Mononuclear cell (primary cell): ENCODE measurements at regions not wholly inside any gene's neighbourhood (a gene's known extent, or its start where the extent isn't known, plus 50 kb on each side); places are given as distances from the start of the nearest gene placed in this dataset.
"Not testable (repeated sequence)": the region's sequence is repeated elsewhere in the genome, so short reads cannot be mapped to it uniquely, and the experiment has no call there.

ENCODE experiments used
- H3K27me3 ChIP-seq: 2 replicates; pipeline ENCODE4 v1.6.0; 2011; ENCODE audit warnings: low read length, control low read depth; ENCODE audit not compliant: insufficient read depth
- H3K4me1 ChIP-seq: 2 replicates; pipeline ENCODE4 v1.5.1; 2011; ENCODE audit warnings: mild to moderate bottlenecking, low read length, control low read depth; ENCODE audit not compliant: insufficient read depth
- H3K4me3 ChIP-seq: 2 replicates; pipeline ENCODE4 v1.5.1; 2011; ENCODE audit warnings: mild to moderate bottlenecking, low read length, moderate library complexity
- H3K9me3 ChIP-seq: 2 replicates; pipeline ENCODE4 v1.5.1; 2011; ENCODE audit warnings: low read depth, mild to moderate bottlenecking, control low read depth, low read length

- Histone ChIP-seq H3K9me3 (no peaks in the 10 kb centered on the region), H3K4me3 (no peak overlapping the region), H3K4me1 (no peaks in the 10 kb centered on the region), H3K27me3 (no peaks in the 10 kb centered on the region)
Measured at GRCh38 chr17:71740866-71741265, 380.0 kb upstream of the SOX9 start.

DNA sequence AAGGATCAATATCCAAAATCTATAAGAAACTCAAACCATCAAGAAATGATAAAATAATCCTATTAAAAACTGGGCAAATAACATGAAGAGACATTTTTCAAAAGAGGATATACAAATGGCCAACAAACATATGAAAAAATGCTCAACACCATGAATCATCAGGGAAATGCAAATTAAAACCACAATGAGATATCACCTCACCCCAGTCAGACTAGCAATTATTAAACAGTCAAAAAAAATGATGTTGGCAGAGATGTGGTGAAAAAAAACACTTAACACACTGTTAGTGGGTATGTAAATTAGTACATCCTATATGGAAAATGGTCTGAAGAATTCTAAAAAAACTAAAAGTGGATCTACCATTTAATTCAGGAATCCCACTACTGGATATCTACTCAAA lies 379.0 kb upstream of the SOX9 start:
- Histone ChIP-seq H3K4me1 (no peaks in the 10 kb centered on the region), H3K9me3 (no peaks in the 10 kb centered on the region), H3K27me3 (no peaks in the 10 kb centered on the region), H3K4me3 (no peak overlapping the region)

GRCh38 chr17:71748872-71749271 lies 371.9 kb upstream of the SOX9 start:
- Histone ChIP-seq H3K27me3 (no peaks in the 10 kb centered on the region), H3K9me3 (no peaks in the 10 kb centered on the region), H3K4me3 (no peak overlapping the region), H3K4me1 (no peaks in the 10 kb centered on the region)

DNA sequence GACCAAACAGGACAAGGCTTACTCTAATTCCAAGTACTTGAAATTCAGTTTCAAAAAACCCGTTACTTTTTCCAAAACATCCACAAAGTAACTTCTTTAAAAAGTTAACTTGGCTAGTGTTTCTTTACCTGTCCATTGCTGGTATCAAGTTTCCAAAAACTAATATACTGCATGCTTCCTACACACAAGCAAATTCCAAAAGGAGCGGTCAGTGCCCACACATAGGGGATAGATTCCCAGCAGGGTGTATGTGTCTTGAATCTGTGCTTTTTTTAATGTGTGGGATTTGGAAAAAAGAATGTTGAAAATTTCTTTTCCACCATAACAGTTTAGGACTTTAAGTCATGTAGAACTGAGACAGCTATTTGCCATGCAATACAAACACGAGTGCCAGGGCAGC lies 367.8 kb upstream of the SOX9 start:
- Histone ChIP-seq H3K9me3 (no peaks in the 10 kb centered on the region), H3K4me1 (no peaks in the 10 kb centered on the region), H3K27me3 (no peaks in the 10 kb centered on the region), H3K4me3 (no peak overlapping the region)

GRCh38 chr17:71757156-71757555 lies 363.7 kb upstream of the SOX9 start:
- H3K4me3 ChIP-seq: no peak overlapping the region
- H3K9me3 ChIP-seq: no peaks in the 10 kb centered on the region
- no peaks in the 10 kb centered on the region for H3K4me1 ChIP-seq
- no peaks in the 10 kb centered on the region for H3K27me3 ChIP-seq

DNA sequence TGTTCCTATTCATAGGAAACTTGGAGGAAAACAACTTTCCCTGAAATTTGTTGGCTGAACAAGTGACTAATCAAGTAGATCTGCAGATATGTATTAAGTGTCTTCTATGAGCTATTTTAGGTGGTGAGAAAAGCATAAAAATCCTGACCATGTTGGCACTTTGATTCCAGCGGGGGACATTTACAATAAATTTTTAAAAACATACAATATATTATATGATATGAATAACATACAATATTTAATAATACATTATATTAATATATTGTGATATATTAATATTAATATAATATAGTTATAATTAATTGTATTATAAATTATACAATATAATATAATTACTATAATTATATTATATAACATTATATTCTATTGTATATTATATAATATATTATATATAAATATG lies 362.9 kb upstream of the SOX9 start:
- Histone ChIP-seq H3K4me1 (no peaks in the 10 kb centered on the region), H3K9me3 (no peaks in the 10 kb centered on the region), H3K4me3 (no peak overlapping the region), H3K27me3 (no peaks in the 10 kb centered on the region)

DNA sequence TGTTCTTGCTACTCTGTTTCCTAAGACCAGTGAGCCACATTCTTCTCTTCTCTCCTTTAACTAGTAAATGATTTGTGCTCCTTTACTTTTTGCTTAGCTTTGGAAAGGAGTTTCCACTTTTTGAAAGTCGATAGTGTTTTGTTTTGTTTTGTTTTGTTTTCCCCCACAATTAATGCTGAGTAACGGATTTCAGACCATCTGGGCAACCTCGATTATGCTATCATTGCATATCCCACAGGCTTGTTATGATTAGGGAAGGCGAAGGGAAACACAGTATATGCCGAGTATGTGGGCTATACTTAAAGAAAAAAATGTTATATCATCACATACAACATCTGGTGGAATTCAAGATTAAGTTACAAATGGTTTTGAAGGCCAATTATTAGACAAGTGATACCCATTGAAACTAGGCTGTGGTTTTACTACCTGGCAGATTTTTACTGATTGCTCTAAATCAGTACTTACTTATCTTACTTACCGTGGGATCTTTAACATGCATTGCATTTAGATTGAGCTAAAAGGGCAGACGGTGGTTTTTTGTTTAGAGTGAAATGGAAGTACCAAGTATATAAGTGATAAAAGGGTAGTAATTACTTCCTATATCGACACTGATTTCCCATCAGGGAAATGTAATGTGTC lies 361.3 kb upstream of the SOX9 start:
- Histone ChIP-seq H3K9me3 (no peaks in the 10 kb centered on the region), H3K4me3 (no peak overlapping the region), H3K27me3 (no peaks in the 10 kb centered on the region), H3K4me1 (no peaks in the 10 kb centered on the region)

GRCh38 chr17:71760062-71760720 lies 360.6 kb upstream of the SOX9 start:
- Histone ChIP-seq H3K4me1 (no peaks in the 10 kb centered on the region), H3K27me3 (no peaks in the 10 kb centered on the region), H3K4me3 (no peak overlapping the region), H3K9me3 (no peaks in the 10 kb centered on the region)

GRCh38 chr17:71762526-71762925 lies 358.3 kb upstream of the SOX9 start:
- no peaks in the 10 kb centered on the region for H3K9me3 ChIP-seq
- H3K4me1 ChIP-seq: no peaks in the 10 kb centered on the region
- no peaks in the 10 kb centered on the region for H3K27me3 ChIP-seq
- no peak overlapping the region for H3K4me3 ChIP-seq

DNA sequence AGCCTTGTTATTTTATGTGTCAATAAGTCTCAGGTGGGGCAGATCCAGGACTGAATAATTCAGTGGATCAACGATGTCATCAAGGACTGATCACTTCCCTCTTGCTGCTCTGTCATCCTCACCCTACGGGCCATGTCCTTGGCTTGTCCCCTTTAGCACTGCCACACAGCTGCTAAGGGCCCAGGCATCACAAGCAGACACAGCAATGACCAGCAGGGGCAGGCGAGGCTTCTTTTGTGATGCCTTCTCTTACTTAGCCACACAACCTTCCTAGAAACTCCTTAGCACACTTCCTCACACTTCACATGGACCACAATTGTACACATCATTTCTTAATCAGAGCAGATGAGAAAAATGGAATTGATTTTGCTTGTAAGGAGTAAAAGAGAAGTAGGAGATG lies 356.3 kb upstream of the SOX9 start:
- no peak overlapping the region for H3K4me3 ChIP-seq
- no peaks in the 10 kb centered on the region for H3K9me3 ChIP-seq
- H3K27me3 ChIP-seq: no peaks in the 10 kb centered on the region
- no peaks in the 10 kb centered on the region for H3K4me1 ChIP-seq

DNA sequence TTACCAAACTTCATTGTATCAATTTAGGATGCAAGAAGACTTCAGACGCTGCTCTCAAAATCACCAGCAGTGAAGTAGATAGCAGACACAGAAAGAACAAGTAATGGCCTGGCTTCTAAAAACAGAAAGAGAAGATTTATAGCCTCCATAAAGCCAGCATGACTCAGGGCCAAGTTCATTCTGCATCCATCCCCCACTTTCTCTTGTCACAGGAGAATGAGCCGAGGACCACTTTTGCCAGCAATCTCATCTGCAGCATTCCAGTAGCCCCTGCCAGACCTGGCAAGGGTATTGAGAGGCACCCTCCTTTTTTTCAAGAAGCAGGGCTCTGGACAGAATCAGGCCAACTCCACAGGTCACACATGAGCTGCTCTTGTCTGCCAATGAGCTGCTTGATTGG lies 355.4 kb upstream of the SOX9 start:
- H3K4me1 ChIP-seq: no peaks in the 10 kb centered on the region
- no peak overlapping the region for H3K4me3 ChIP-seq
- no peaks in the 10 kb centered on the region for H3K27me3 ChIP-seq
- no peaks in the 10 kb centered on the region for H3K9me3 ChIP-seq

DNA sequence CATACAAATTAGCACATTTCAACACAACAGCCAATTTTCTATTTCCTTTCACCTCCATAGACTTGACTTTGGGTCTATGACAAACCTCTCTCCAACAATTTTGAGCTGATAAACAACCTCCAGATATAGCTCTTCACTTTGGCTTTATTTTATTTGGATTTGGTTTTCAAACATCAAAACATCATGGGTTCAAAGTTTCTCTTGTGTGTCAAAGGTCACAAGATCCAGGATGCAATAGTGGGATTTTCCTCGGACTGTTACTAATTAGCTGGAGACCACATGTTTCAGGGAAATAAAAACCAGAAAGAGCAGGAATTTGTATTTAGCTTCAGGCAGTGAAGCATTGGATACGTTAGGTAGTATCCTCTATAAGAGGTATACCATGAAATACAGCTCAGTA lies 351.0 kb upstream of the SOX9 start:
- Histone ChIP-seq H3K4me1 (no peaks in the 10 kb centered on the region), H3K9me3 (no peaks in the 10 kb centered on the region), H3K27me3 (no peaks in the 10 kb centered on the region)

GRCh38 chr17:71777048-71777640 lies 343.7 kb upstream of the SOX9 start:
- no peaks in the 10 kb centered on the region for H3K4me1 ChIP-seq
- no peaks in the 10 kb centered on the region for H3K9me3 ChIP-seq
- no peak overlapping the region for H3K4me3 ChIP-seq
- H3K27me3 ChIP-seq: no peaks in the 10 kb centered on the region

More for the DNA sequence above, 351.0 kb upstream of the SOX9 start:
- H3K4me3 ChIP-seq: no peak overlapping the region

DNA sequence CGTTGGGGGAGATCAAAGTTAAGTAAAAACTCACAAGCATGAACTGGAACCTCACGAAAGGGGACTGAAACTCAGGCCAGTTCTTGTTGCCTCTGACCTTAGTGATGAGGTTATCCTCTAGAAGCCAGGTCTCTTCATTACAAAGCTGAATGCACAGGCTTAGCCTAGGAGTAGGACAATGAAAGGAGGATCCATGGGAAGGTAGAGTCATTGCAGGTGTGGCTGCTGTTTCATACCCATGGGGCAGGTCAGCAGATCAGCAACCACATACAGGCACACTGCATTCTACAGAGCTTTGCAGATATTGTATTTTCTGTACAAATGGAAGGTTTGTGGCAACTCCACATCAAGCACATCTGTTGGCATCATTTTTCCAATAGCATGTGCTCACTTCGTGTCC lies 341.3 kb upstream of the SOX9 start:
- Histone ChIP-seq H3K9me3 (no peaks in the 10 kb centered on the region), H3K4me3 (no peak overlapping the region), H3K4me1 (no peaks in the 10 kb centered on the region), H3K27me3 (no peaks in the 10 kb centered on the region)

DNA sequence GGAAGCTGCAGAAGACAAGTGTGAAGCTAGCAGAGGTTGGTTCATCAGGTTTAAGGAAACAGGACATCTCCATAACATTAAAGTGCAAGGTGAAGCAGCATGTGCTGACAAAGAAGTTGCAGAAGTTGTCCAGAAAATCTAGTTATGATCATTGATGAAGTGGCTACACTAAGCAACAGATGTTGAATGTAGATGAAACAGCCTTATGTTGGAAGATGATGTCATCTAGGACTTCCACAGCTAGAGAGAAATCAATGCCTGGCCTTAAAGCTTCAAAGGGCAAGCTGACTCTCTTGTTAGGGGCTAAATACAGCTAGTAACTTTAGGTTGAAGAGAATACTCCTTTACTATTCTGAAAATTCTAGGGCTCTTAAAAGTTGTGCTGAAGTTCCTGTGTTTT lies 340.2 kb upstream of the SOX9 start:
- Histone ChIP-seq H3K27me3 (no peaks in the 10 kb centered on the region), H3K4me1 (no peaks in the 10 kb centered on the region), H3K4me3 (no peak overlapping the region), H3K9me3 (no peaks in the 10 kb centered on the region)

DNA sequence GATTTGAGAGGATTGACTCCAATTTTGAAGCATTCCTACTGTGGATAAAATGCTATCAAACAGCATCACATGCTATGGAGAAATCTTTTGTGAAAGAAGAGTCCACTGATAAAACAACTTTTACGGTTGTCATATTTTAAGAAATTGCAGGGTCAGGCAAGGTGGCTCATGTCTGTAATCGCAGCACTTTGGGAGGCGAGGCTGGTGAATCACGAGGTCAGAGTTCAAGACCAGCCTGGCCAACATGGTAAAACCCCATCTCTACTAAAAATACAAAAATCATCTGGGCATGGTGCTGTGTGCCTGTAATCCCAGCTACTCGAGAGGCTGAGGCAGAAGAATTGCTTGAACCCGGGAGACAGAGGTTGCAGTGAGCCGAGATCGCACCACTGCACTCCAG lies 338.8 kb upstream of the SOX9 start:
- H3K27me3 ChIP-seq, H3K4me1 ChIP-seq, H3K9me3 ChIP-seq, H3K4me3 ChIP-seq: not testable (repeated sequence)
